ENCODE measurements at regions not wholly inside any gene's neighbourhood (a gene's known extent, or its start where the extent isn't known, plus 50 kb on each side); places are given as distances from the start of the nearest gene placed in this dataset.

- ChIA-PET POLR2A (no interaction called here), CTCF (no interaction called here)
- 95% methylated on average over 4 of the region's 4 CpGs for WGBS (ENCODE audit: low lambda C conversion rate)
- no peak overlapping the region for H3K27ac ChIP-seq (ENCODE audit: low read depth in 2 of 2, low read length in 1 of 2)
- H3K9ac ChIP-seq, result no peak overlapping the region
- no peak for TF ChIP-seq MEF2A (IDR thresholded peaks at IDR 0.05; ENCODE audit: borderline replicate concordance, low read depth)
- no peak for TF ChIP-seq SIN3A (IDR thresholded peaks at IDR 0.05; ENCODE audit: borderline replicate concordance, low read depth, low read length)
- no peak for TF ChIP-seq RCOR1 (IDR thresholded peaks at IDR 0.05; ENCODE audit: low read length)
- no peak for TF ChIP-seq JUND (IDR thresholded peaks at IDR 0.05)
- TF ChIP-seq FOSL2 (IDR thresholded peaks at IDR 0.05; ENCODE audit: borderline replicate concordance, low read depth), result no peak
- no peak for TF ChIP-seq RXRA (IDR thresholded peaks at IDR 0.05; ENCODE audit: borderline replicate concordance, low read depth)
- no peak for TF ChIP-seq FOXM1 (IDR thresholded peaks at IDR 0.05; ENCODE audit: low read depth)
- no peak for TF ChIP-seq YY1 (IDR thresholded peaks at IDR 0.05; ENCODE audit: low read depth)
- TF ChIP-seq MXI1 (IDR thresholded peaks at IDR 0.05; ENCODE audit: low read depth, low read length), result no peak
- TF ChIP-seq NFIC (IDR thresholded peaks at IDR 0.05; ENCODE audit: borderline replicate concordance), result no peak
- no peak for TF ChIP-seq FOXJ3 (CRISPR knock-in tag; IDR thresholded peaks at IDR 0.05)
- no peak for TF ChIP-seq PBX3 (IDR thresholded peaks at IDR 0.05)
- no peaks in the 10 kb centered on the region for H3F3A ChIP-seq (replicated peaks; ENCODE audit: insufficient read depth)
- H2AFZ ChIP-seq (ENCODE audit: low read depth), result no peak overlapping the region
- H3K4me1 ChIP-seq (ENCODE audit: control insufficient read depth in 1 of 2, insufficient read depth in 2 of 2, low read depth in 1 of 2, low read length in 1 of 2), result peaks cover 0 to 15% of the 10 kb centered on the region in 2 experiments; a peak in 1 of 4 replicates
- DNase-seq, result no peak
- H3K79me2 ChIP-seq (ENCODE audit: insufficient read depth), result no peaks in the 10 kb centered on the region
- H3K9me2 ChIP-seq, result no peaks in the 10 kb centered on the region
- H3K36me3 ChIP-seq (replicated peaks in 1 of 2; ENCODE audit: control insufficient read depth in 1 of 2, insufficient read depth in 2 of 2, low read length in 1 of 2), result peaks cover 0 to 7% of the 10 kb centered on the region in 2 experiments
- no peaks in the 10 kb centered on the region for H3K9me3 ChIP-seq
- H4K20me1 ChIP-seq (ENCODE audit: insufficient read depth), result no peaks in the 10 kb centered on the region
- no peaks in the 10 kb centered on the region for H3K27me3 ChIP-seq (ENCODE audit: insufficient read depth)
- H3K4me2 ChIP-seq, result no peak overlapping the region
- no peak overlapping the region for H3K4me3 ChIP-seq (ENCODE audit: low read depth in 2 of 2, low read length in 1 of 2)
These were observed 69.4 kb downstream of the TET3 start for GRCh38 chr2:74053959-74054715.

- 99% methylated on average over 7 of the region's 7 CpGs for whole genome bisulfite sequencing (ENCODE audit: low lambda C conversion rate)
- no peak overlapping the region for H3K4me3 ChIP-seq (ENCODE audit: low read depth in 2 of 2, low read length in 1 of 2)
These were observed 74.5 kb downstream of the TET3 start for GRCh38 chr2:74059137-74059775.

More at GRCh38 chr2:74059137-74059775, 74.5 kb downstream of the TET3 start:
- TF ChIP-seq ELF1 (IDR thresholded peaks at IDR 0.05), result no peak
- TF ChIP-seq MXI1 (IDR thresholded peaks at IDR 0.05; ENCODE audit: low read depth, low read length), result no peak
- TF ChIP-seq IRF3 (IDR thresholded peaks at IDR 0.05; ENCODE audit: low read depth, low read length), result no peak
- no peak for TF ChIP-seq EP300 (IDR thresholded peaks at IDR 0.05; ENCODE audit: borderline replicate concordance in 1 of 2, low read depth in 1 of 2, low read length in 1 of 2)
- no peak for TF ChIP-seq FOXJ3 (CRISPR knock-in tag; IDR thresholded peaks at IDR 0.05)
- no peak for TF ChIP-seq SMC3 (IDR thresholded peaks at IDR 0.05; ENCODE audit: low read depth, low read length)
- TF ChIP-seq TAF1 (IDR thresholded peaks at IDR 0.05; ENCODE audit: borderline replicate concordance, low read depth, low read length), result no peak
- no peak for TF ChIP-seq NFIC (IDR thresholded peaks at IDR 0.05; ENCODE audit: borderline replicate concordance)
- TF ChIP-seq TCF12 (IDR thresholded peaks at IDR 0.05), result no peak
- no peak for TF ChIP-seq FOSL2 (IDR thresholded peaks at IDR 0.05; ENCODE audit: borderline replicate concordance, low read depth)
- TF ChIP-seq CTCF (IDR thresholded peaks at IDR 0.05), result no peak
- TF ChIP-seq YY1 (IDR thresholded peaks at IDR 0.05; ENCODE audit: low read depth), result no peak
- no peak for TF ChIP-seq POLR2AphosphoS5 (IDR thresholded peaks at IDR 0.05; ENCODE audit: low read depth, low read length)
- TF ChIP-seq FOXM1 (IDR thresholded peaks at IDR 0.05; ENCODE audit: low read depth), result no peak
- TF ChIP-seq NRF1 (IDR thresholded peaks at IDR 0.05; ENCODE audit: low read depth, low read length), result no peak
- TF ChIP-seq USF1 (IDR thresholded peaks at IDR 0.05; ENCODE audit: borderline replicate concordance, low read depth), result no peak
- TF ChIP-seq RFX5 (IDR thresholded peaks at IDR 0.05; ENCODE audit: low read length), result no peak
- H3K9me2 ChIP-seq, result no peaks in the 10 kb centered on the region
- no peaks in the 10 kb centered on the region for H3K9me3 ChIP-seq
- H3K4me1 ChIP-seq (ENCODE audit: control insufficient read depth in 1 of 2, insufficient read depth in 2 of 2, low read depth in 1 of 2, low read length in 1 of 2), result no peaks in the 10 kb centered on the region
- no peaks in the 10 kb centered on the region for H4K20me1 ChIP-seq (ENCODE audit: insufficient read depth)
- peaks cover 0 to 3% of the 10 kb centered on the region in 2 experiments for H3K36me3 ChIP-seq (replicated peaks in 1 of 2; ENCODE audit: control insufficient read depth in 1 of 2, insufficient read depth in 2 of 2, low read length in 1 of 2)
- no peak overlapping the region for H3K27ac ChIP-seq (ENCODE audit: low read depth in 2 of 2, low read length in 1 of 2)
- no peak overlapping the region for H3K4me2 ChIP-seq
- H3K9ac ChIP-seq, result no peak overlapping the region
- ChIA-PET CTCF (no interaction called here), POLR2A (no interaction called here)
- H3F3A ChIP-seq (replicated peaks; ENCODE audit: insufficient read depth), result no peaks in the 10 kb centered on the region
- H3K27me3 ChIP-seq (ENCODE audit: insufficient read depth), result no peaks in the 10 kb centered on the region
- DNase-seq, result no peak
- H3K79me2 ChIP-seq (ENCODE audit: insufficient read depth), result no peaks in the 10 kb centered on the region
- H2AFZ ChIP-seq (ENCODE audit: low read depth), result no peak overlapping the region

Measured in SK-N-SH (cell line).